ENCODE measurements at regions not wholly inside any gene's neighbourhood (a gene's known extent, or its start where the extent isn't known, plus 50 kb on each side); places are given as distances from the start of the nearest gene placed in this dataset.

- DNase-seq (ENCODE audit: low read depth, low spot score) (peak; percentile 0), FAIRE-seq (no peak)
- CTCF ChIA-PET = no interaction called here
- no TSS peak for BruUV-seq (replicated peaks)
- Histone ChIP-seq H3K9me3 (replicated peaks; ENCODE audit: control insufficient read depth, insufficient read depth, low read length) (peaks cover 8% of the 10 kb centered on the region), H2AFZ (ENCODE audit: low read depth, low read length) (no peak overlapping the region), H3K36me3 (ENCODE audit: control insufficient read depth in 2 of 2, extremely low read depth in 1 of 2, insufficient read depth in 2 of 2, low read length in 2 of 2) (no peaks in the 10 kb centered on the region), H3K4me2 (ENCODE audit: insufficient read depth, low read length) (no peak overlapping the region), H3K4me1 (ENCODE audit: control insufficient read depth, extremely low read depth, insufficient read depth, low read length) (no peaks in the 10 kb centered on the region), H4K20me1 (replicated peaks; ENCODE audit: control insufficient read depth, extremely low read depth, insufficient read depth, low read length) (no peaks in the 10 kb centered on the region), H3K27ac (ENCODE audit: insufficient read depth, low read depth, low read length) (no peak overlapping the region), H3K27me3 (ENCODE audit: control insufficient read depth in 2 of 2, insufficient read depth in 2 of 2, low read length in 2 of 2) (no peaks in the 10 kb centered on the region), H3K79me2 (ENCODE audit: control insufficient read depth, insufficient read depth, low read length) (no peaks in the 10 kb centered on the region), H3K9ac (replicated peaks; ENCODE audit: extremely low read depth, insufficient read depth, low read length) (no peak overlapping the region), H3K4me3 (replicated peaks in 1 of 3; ENCODE audit: insufficient read depth in 1 of 3, low read depth in 1 of 3, low read length in 3 of 3) (no peak overlapping the region), H3K9me1 (replicated peaks; ENCODE audit: control insufficient read depth, extremely low read depth, insufficient read depth, low read length) (no peaks in the 10 kb centered on the region)
- no peak for TF ChIP-seq CTCF (IDR thresholded peaks at IDR 0.05; ENCODE audit: extremely low read depth in 1 of 2, insufficient read depth in 1 of 2, low read depth in 1 of 2, low read length in 2 of 2)
- intact Hi-C loops (cut with micrococcal nuclease) = no loop called here
- dilution Hi-C loops (cut with MboI; ENCODE audit: extremely low pct_ligation_motif_present, low sequenced_read_pairs) = no loop called here
- POLR2A ChIA-PET = no interaction called here
These were observed 186.4 kb downstream of the SYT10 start for GRCh38 chr12:33253178-33253577.

- ChIA-PET CTCF (no interaction called here), POLR2A (no interaction called here)
- H3K4me1 ChIP-seq (ENCODE audit: control insufficient read depth, extremely low read depth, insufficient read depth, low read length) = no peaks in the 10 kb centered on the region
- no peaks in the 10 kb centered on the region for H3K9me1 ChIP-seq (replicated peaks; ENCODE audit: control insufficient read depth, extremely low read depth, insufficient read depth, low read length)
- no peak overlapping the region for H3K9ac ChIP-seq (replicated peaks; ENCODE audit: extremely low read depth, insufficient read depth, low read length)
- dilution Hi-C loops (cut with MboI; ENCODE audit: extremely low pct_ligation_motif_present, low sequenced_read_pairs) (no loop called here), intact Hi-C loops (cut with micrococcal nuclease) (no loop called here)
- FAIRE-seq = no peak
- no peak overlapping the region for H3K4me3 ChIP-seq (replicated peaks in 1 of 3; ENCODE audit: insufficient read depth in 1 of 3, low read depth in 1 of 3, low read length in 3 of 3)
- H4K20me1 ChIP-seq (replicated peaks; ENCODE audit: control insufficient read depth, extremely low read depth, insufficient read depth, low read length) = no peaks in the 10 kb centered on the region
- H3K27ac ChIP-seq (ENCODE audit: insufficient read depth, low read depth, low read length) = no peak overlapping the region
- no peaks in the 10 kb centered on the region for H3K27me3 ChIP-seq (ENCODE audit: control insufficient read depth in 2 of 2, insufficient read depth in 2 of 2, low read length in 2 of 2)
- H3K36me3 ChIP-seq (ENCODE audit: control insufficient read depth in 2 of 2, extremely low read depth in 1 of 2, insufficient read depth in 2 of 2, low read length in 2 of 2) = no peaks in the 10 kb centered on the region
- H3K9me3 ChIP-seq (replicated peaks; ENCODE audit: control insufficient read depth, insufficient read depth, low read length) = peaks cover 8% of the 10 kb centered on the region
- no peak overlapping the region for H2AFZ ChIP-seq (ENCODE audit: low read depth, low read length)
- BruUV-seq (replicated peaks) = no TSS peak
- no peaks in the 10 kb centered on the region for H3K79me2 ChIP-seq (ENCODE audit: control insufficient read depth, insufficient read depth, low read length)
- H3K4me2 ChIP-seq (ENCODE audit: insufficient read depth, low read length) = no peak overlapping the region
- no peak for DNase-seq (ENCODE audit: low read depth, low spot score)
- TF ChIP-seq POLR2AphosphoS5 (IDR thresholded peaks at IDR 0.05; ENCODE audit: insufficient read depth, low read depth, low read length) (no peak), POLR2A (IDR thresholded peaks at IDR 0.05; ENCODE audit: low read depth, low read length) (no peak)
These were observed 188.1 kb downstream of the SYT10 start for GRCh38 chr12:33251548-33251947.
